Stimulated activated CD4-positive, alpha-beta T cell treated with anti-CD3 and anti-CD28 coated beads, Interleukin-12 subunit alpha, Interleukin-12 subunit beta, amount 100 ng/mL, for 48 hours (primary cell): ENCODE measurements at regions not wholly inside any gene's neighbourhood (a gene's known extent, or its start where the extent isn't known, plus 50 kb on each side); places are given as distances from the start of the nearest gene placed in this dataset.
"Not testable (repeated sequence)": the region's sequence is repeated elsewhere in the genome, so short reads cannot be mapped to it uniquely, and the experiment has no call there.

Experiments
- DNase-seq, 3 donors: peaks; one replicate each; pipeline ENCODE4 v3.0.0-alpha.2; 2020; ENCODE audit warnings: low read depth in 2 of 3, low spot score in 1 of 3

- no peak for DNase-seq
Observed at GRCh38 chr11:98234698-98235097, 786.1 kb upstream of the CNTN5 start.

GRCh38 chr11:98243897-98244296 is 776.9 kb upstream of the CNTN5 start:
- no peak for DNase-seq

DNA sequence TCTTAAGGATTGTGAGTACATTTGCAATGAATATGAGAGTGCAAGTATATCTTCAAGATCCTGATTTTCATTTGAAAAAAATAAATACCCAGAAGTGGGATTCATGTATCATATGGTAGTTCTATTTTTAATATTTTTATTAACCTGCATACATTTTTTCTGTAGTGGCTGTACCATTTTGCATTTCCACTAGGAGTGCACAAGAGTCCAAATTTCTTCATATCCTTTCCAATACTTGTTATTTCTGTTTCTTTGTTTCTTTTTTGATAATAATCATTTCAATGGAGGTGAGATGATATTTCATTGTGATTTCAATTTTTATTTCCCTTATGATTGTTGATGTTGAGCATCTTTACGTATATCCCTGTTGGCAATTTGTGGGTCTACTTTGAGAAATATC is 759.8 kb upstream of the CNTN5 start:
- no peak for DNase-seq

GRCh38 chr11:98277251-98277912 is 743.4 kb upstream of the CNTN5 start:
- DNase-seq = no peak

- no peak for DNase-seq
Observed at GRCh38 chr11:98289617-98290263, 731.0 kb upstream of the CNTN5 start.

DNA sequence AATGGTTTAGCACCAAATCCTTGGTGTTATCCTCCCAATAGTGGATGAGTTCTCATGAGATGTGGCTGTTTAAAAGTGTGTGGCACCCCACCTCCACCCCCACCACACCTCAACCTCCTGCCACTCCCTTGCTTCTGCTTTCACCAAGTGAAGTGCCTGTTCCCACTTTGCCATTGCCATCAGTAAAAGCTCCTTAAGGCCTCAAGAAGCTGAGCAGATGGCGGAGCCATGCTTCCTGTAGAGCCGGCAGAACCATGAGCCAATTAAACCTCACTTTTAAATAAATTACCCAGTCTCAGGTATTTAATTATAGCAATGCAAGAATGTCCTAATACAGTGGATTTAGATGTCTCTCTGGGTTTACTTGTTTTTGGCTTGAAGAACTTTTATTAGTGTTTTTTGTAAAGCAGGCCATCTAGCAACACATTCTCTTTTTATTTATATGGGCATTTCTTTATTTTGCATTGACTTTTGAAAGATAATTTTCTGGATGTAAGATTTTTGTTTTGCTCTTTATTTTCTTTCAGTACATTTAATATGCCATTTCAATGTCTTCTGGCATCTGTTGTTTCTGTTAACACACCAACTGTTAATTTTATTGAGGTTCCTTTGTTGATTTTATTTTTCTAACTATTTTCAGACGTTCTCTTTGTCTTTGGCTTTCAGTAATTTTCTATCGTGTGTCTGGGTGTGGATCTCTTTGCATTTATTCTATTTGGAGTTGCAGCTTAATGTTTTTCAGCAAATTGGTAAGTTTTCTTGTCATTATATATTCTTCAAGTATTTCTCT is 724.5 kb upstream of the CNTN5 start:
- DNase-seq = no peak

DNA sequence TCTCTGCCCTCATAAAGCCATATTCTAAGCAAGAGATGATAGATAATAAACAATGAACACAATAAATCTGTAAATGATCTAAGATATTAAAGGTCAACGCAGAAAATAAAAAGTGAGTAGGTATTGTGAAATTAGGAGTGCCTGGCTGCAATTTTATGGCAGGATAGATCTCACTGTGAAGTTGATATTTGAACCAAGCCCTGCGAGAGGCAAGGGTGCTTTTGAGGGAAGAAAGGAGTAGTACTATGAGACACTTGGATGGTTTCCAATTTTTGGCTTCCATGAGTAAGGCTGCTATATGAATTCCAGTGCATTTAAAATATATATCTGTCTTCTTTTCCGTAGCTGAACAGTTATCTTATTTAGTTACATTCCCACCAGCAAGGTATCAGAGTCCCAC is 720.0 kb upstream of the CNTN5 start:
- no peak for DNase-seq

- no peak for DNase-seq
Observed at GRCh38 chr11:98307827-98308491, 712.8 kb upstream of the CNTN5 start.

DNA sequence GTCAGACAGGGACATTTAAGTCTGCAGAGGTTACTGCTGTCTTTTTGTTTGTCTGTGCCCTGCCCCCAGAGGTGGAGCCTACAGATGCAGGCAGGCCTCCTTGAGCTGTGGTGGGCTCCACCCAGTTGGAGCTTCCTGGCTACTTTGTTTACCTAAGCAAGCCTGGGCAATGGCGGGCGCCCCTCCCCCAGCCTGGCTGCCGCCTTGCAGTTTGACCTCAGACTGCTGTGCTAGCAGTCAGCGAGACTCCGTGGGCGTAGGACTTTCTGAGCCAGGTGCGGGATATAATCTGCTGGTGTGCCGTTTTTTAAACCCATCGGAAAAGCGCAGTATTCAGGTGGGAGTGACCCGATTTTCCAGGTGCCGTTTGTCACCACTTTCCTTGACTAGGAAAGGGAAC is 690.4 kb upstream of the CNTN5 start:
- not testable (repeated sequence) for DNase-seq

- no peak for DNase-seq
Observed at GRCh38 chr11:98358551-98358950, 662.2 kb upstream of the CNTN5 start.

GRCh38 chr11:98365190-98365589 is 655.6 kb upstream of the CNTN5 start:
- DNase-seq = no peak

DNA sequence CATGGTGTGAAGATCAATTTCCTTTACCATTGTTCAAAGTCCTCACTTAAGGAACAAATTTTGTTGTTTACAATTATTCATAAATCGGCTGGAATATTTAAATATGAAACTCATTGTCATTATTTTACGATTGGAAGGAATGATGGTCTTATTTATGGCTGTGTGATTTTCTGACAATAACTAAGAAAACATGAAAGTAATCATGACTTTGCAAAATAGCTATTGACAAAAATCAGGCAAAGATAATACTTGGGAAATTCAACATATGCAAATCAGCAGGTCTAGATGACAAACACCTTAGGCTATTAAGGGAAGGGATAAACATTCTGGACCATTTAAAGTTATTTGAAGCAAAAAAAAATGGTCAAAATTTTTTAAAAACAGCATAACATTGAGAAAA is 654.8 kb upstream of the CNTN5 start:
- DNase-seq = no peak

- DNase-seq = no peak
Observed at GRCh38 chr11:98390391-98390790, 630.4 kb upstream of the CNTN5 start.

DNA sequence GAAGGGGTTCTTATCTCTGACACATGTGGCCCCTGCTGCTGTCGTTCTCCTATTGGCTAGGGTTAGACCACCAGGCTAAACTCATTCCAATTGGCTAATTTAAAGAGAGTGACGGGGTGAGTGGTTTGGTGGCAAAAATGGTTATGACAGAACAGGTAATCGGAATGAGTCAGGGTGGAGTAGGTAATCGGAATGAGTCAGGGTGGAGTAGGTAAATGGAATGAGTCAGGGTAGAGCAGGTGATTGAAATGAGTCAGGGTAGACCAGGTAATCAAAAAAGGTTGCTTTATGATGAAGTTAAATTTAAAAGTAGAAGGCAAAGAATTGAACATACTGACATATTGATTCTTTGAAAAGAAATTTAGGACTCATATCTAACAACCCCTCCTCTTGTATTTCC is 626.2 kb upstream of the CNTN5 start:
- DNase-seq = not testable (repeated sequence)

- DNase-seq = no peak
Observed at GRCh38 chr11:98398508-98398907, 622.2 kb upstream of the CNTN5 start.

DNA sequence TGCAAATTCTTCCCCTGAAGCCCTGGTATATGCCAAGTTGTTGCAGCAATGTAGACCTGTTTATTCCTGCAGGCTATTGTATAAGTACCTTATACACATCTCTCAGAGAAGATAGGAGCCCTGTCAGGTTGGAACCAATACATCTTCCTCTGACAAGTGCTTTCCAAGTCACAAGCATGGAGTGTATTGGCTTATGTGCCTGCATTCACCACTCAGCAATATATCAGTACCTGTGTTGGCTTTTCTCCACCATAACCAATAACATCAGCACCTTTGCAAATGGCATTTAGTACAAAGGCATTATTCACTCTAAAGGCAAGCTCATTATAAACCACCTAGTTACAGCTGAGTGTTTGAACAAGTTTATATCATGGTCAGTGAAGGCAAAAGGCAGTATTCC is 611.7 kb upstream of the CNTN5 start:
- DNase-seq = no peak

- DNase-seq = no peak
Observed at GRCh38 chr11:98411777-98412176, 609.0 kb upstream of the CNTN5 start.

DNA sequence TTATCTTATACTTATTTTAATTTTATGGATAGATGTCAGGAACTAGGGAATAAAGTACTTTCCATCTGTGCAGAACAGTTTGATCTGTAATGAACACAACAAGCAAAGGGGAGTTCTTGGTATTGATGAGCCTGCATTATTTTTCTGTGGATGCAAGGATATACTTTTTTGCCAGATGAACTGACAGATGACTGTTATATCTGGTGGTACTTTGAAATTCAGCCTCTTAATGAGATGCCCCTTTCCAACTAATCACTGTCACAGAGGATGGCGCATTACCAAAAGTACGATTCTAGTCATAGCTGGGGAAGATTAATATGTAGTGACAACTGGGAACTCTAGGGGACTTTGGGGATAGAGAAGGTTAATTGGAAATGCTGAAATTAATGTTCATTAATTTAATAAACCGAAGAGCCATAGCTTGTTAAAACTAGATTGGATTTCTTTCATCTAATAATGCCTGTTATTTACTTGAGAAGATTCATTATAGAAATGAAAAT is 603.4 kb upstream of the CNTN5 start:
- no peak for DNase-seq

DNA sequence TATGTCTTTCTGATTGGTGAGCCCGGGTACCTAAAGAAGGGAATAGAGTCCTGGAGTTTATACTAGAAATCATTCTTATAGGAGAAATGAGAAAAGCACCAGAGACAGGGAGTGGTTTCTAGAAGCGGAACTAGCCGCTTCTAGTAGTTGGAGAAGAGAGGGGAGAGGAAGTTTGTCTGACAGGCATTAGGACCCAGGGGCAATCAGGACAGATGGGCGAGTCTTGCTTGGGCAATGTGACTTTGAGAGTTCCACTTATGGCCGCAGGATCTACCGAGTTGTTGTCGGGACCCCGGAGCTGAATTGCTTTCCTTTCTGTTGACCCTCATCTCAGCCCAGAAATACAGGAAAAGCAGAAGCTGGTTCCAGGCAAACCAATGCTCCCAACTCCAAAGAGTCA is 596.8 kb upstream of the CNTN5 start:
- no peak for DNase-seq

DNA sequence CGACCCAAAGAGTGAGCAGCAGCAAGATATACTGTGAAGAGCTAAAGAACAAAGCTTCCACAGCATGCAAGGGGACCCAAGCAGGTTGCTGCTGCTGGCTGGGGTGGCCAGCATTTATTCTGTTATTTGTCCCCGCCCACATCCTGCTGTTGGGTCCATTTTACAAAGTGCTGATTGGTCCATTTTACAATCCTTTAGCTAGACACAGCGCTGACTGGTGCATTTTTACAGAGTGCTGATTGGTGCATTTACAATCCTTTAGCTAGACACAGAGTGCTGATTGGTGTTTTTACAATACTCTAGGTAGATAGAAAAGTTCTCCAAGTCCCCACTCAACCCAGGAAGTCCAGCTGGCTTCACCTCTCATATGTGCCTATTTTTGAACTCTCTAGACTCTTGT is 596.0 kb upstream of the CNTN5 start:
- DNase-seq = not testable (repeated sequence)

DNA sequence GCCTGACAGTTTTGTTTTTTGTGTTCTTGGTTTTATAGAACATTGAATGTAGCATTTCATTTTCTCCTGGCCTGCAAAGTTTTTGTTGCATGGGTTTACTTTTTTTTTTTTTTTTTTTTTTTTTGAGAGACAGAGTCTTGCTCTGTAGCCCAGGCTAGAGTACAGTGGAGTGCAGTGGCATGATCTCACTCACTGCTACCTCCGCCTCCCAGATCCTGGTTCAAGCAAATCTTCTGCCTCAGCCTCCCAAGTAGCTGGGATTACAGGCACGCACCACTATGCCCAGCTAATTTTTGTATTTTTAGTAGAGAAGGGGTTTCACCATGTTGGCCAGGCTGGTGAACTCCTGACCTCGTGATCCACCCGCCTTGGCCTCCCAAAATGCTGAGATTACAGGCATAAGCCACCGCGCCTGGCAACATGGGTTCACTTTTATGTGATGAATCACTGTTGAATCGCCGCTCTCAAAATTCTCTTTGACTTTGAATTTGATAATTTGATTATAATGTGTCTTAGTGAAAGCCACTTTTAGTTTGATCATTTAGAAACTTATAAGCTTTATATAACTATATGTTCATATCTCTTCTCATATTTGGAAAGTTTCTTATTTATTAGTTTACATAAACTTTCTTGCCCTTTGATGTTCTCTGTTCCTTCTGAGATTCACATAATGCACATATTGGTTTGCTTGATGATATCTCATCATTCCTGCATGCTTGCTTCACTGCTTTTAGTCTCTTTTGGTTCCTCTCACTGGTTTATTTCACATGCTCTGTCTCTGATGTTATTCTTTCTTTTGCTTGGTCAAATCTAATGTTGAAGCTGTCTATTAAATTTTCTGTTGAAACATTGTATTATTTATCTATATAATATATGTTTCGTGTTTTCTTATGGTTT is 589.0 kb upstream of the CNTN5 start:
- DNase-seq = no peak
